NT2/D1 (cell line): ENCODE measurements at regions not wholly inside any gene's neighbourhood (a gene's known extent, or its start where the extent isn't known, plus 50 kb on each side); places are given as distances from the start of the nearest gene placed in this dataset.

Experiments used
- DNase-seq: peaks from one replicate; pipeline ENCODE4 v3.0.0-alpha.2; 2011; ENCODE audit warnings: low read depth, low spot score
- H3K27me3 ChIP-seq: 2 replicates; pipeline ENCODE4 v1.6.0; 2011; ENCODE audit warnings: mild to moderate bottlenecking; ENCODE audit not compliant: insufficient read length, insufficient read depth
- H3K36me3 ChIP-seq: 2 replicates; pipeline ENCODE4 v1.6.1; 2011; ENCODE audit warnings: mild to moderate bottlenecking, low read length, mixed read lengths; ENCODE audit not compliant: insufficient read depth, insufficient read length
- H3K4me1 ChIP-seq: 2 replicates; pipeline ENCODE4 v1.5.1; 2011; ENCODE audit not compliant: insufficient read depth, insufficient read length
- H3K4me3 ChIP-seq: 2 replicates; pipeline ENCODE4 v1.5.1; 2011; ENCODE audit warnings: low read depth; ENCODE audit not compliant: insufficient read length
- H3K9ac ChIP-seq: 2 replicates; pipeline ENCODE4 v1.6.0; 2011; ENCODE audit warnings: low read depth; ENCODE audit not compliant: insufficient read length
- H3K9me3 ChIP-seq: 2 replicates; pipeline ENCODE4 v1.5.1; 2011; ENCODE audit warnings: mild to moderate bottlenecking, low read length; ENCODE audit not compliant: insufficient read depth
- SUZ12 ChIP-seq: IDR thresholded peaks from 2 replicates; pipeline ENCODE4 v1.6.1; 2011; ENCODE audit not compliant: insufficient read length, insufficient read depth; ENCODE audit errors: extremely low read depth
- YY1 ChIP-seq: IDR thresholded peaks from 2 replicates; pipeline ENCODE4 v1.6.1; 2011; ENCODE audit not compliant: insufficient read length, insufficient read depth
- ZNF274 ChIP-seq: IDR thresholded peaks from 2 replicates; pipeline ENCODE4 v1.6.1; 2011; ENCODE audit warnings: mild to moderate bottlenecking, low read depth, low read length

DNA sequence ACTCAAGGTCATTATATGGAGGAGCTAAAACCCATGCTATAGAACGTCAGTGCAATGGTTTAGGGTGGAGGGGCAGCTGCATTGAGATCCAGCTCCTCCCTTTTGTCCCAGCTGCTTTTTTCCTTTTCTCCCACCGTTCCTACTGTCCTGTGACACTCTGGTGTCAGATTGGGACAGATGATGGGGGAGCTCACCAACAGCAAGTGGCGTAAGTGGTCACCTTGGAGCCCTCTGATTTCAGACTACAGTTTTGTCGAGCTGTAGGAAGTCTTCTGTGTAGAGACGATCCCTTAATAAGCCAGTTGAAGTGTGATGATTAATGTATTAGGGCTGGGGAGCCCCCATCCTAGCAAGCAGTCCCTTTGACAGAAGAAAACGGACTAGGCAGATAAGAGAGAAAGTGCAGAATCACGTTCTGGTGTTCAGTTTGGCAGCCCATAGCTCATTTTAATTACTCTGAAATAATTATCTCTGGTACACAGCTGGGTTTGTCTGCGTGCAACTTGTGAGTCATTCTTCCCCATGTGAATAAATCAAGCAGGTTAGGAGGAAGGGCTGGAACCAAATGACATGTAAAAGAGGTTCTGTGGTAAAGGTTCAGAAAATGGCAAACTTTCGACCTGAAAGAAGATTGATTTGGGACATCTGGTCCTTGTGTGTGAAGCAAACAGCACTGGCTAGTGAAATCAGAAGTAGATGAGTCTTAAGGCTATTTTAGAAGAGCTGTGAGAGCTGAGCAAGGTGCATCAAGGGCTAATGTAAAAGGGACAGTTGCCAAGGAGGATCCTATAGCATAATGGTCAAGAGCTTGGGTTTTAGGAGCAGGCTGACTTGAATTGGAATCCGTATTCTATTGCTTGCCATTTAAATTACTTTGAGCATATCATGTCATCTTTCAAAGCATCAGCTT, 241.4 kb downstream of the EDEM1 start:
- H3K9ac ChIP-seq: no peak overlapping the region
- H3K36me3 ChIP-seq: no peaks in the 10 kb centered on the region
- peaks cover 5% of the 10 kb centered on the region for H3K27me3 ChIP-seq
- no peak for TF ChIP-seq SUZ12
- no peak for TF ChIP-seq YY1
- no peak for TF ChIP-seq ZNF274
- DNase-seq: no peak
- no peaks in the 10 kb centered on the region for H3K9me3 ChIP-seq
- no peak overlapping the region for H3K4me3 ChIP-seq
- H3K4me1 ChIP-seq: no peaks in the 10 kb centered on the region

DNA sequence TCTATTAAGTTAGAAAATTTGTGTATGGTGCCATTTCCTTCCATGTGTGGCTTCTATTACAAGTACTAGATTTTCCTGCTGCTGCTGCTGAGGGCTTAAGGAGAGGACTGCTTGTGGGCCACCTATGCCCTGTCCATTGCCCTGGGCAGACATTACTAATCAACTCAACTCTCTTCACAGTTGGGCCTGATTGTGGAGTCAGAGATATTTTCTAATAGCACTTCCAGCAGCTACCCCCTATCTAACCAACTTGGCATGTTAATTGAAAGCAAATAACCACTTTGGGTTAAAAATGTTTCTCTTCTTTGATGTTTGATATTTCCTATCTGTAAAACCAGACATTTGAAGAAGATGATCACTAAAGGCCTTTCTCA, 242.0 kb downstream of the EDEM1 start:
- Histone ChIP-seq H3K36me3 (no peaks in the 10 kb centered on the region), H3K9ac (no peak overlapping the region)
- no peak for TF ChIP-seq ZNF274
- no peak for TF ChIP-seq SUZ12
- TF ChIP-seq YY1: no peak

DNA sequence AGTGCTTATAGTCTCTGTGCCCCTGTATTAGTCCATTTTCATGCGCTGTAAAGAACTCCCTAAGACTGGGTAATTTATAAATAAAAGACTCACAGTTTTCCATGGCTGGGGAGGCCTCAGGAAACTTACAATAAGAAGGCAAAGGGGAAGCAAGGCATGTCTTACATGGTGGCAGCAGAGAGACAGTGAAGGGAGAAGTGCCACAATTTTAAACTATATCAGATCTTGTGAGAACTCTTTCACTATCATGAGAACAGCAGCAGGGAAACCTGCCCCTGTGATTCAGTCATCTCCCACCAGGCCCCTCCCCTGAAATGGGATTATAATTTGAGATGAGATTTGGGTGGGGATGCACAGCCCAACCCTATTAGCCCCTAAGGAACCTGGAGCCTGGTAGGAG, 243.2 kb downstream of the EDEM1 start:
- no peak for DNase-seq
- H3K4me1 ChIP-seq: no peaks in the 10 kb centered on the region
- no peak for TF ChIP-seq ZNF274
- TF ChIP-seq SUZ12: no peak
- no peak for TF ChIP-seq YY1

More for the DNA sequence above, 242.0 kb downstream of the EDEM1 start:
- Histone ChIP-seq H3K4me3 (no peak overlapping the region), H3K27me3 (peaks cover 5% of the 10 kb centered on the region), H3K9me3 (no peaks in the 10 kb centered on the region), H3K4me1 (no peaks in the 10 kb centered on the region)
- no peak for DNase-seq

DNA sequence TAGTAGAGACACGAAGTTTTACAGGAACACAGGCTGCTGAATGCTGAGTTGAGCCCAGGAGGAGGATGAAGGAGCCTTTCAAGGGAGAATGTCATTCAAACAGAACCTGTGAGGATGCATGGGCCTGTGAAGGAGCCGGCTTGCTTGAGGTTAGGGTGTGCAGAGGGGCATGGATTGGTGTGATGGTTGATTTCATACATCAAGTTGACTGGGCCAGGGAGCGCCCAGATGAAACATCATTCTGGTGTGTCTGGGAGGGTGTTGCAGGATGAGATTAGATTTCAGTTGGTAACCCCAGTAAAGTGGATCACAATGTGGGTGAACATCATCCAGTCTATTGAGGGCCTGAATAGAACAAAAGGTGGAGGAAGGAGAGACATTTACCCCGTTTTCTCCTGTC, 243.6 kb downstream of the EDEM1 start:
- Histone ChIP-seq H3K36me3 (no peaks in the 10 kb centered on the region), H3K9me3 (no peaks in the 10 kb centered on the region), H3K4me3 (no peak overlapping the region), H3K27me3 (no peaks in the 10 kb centered on the region), H3K9ac (no peak overlapping the region), H3K4me1 (no peaks in the 10 kb centered on the region)
- no peak for DNase-seq
- no peak for TF ChIP-seq SUZ12
- TF ChIP-seq YY1: no peak
- TF ChIP-seq ZNF274: no peak

More for the DNA sequence above, 243.2 kb downstream of the EDEM1 start:
- Histone ChIP-seq H3K4me3 (no peak overlapping the region), H3K36me3 (no peaks in the 10 kb centered on the region), H3K27me3 (no peaks in the 10 kb centered on the region), H3K9me3 (no peaks in the 10 kb centered on the region), H3K9ac (no peak overlapping the region)

DNA sequence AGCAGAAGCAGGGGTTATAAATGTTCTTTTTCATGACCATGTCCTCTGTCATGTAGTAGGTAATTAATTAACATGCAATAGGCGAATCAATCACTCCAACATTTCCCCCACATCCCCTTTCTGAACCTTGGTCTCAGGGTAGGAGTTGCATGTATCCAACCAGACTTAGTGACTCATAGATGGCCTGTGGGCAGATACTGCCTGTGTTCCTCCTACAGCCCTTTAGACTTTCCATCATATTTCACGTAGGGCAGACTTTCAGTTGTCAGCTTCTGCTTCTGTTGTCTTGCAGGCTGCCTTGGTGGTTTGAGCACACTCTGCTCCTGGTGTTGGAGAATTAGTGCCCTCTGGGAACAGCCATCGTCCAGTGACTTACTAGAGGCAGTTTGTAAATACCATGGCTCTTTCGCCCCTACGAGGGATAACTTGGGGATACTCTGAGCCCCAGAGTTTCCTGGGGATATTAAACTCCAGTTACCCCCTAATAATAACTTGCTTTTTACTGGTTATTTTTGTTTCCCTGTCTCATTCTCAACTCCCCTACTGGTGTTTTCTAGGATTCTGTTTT, 244.4 kb downstream of the EDEM1 start:
- H3K9ac ChIP-seq: no peak overlapping the region
- no peak for DNase-seq
- H3K36me3 ChIP-seq: no peaks in the 10 kb centered on the region
- H3K9me3 ChIP-seq: no peaks in the 10 kb centered on the region
- no peaks in the 10 kb centered on the region for H3K4me1 ChIP-seq
- no peak overlapping the region for H3K4me3 ChIP-seq
- H3K27me3 ChIP-seq: no peaks in the 10 kb centered on the region
- TF ChIP-seq ZNF274: no peak
- no peak for TF ChIP-seq YY1
- no peak for TF ChIP-seq SUZ12

DNA sequence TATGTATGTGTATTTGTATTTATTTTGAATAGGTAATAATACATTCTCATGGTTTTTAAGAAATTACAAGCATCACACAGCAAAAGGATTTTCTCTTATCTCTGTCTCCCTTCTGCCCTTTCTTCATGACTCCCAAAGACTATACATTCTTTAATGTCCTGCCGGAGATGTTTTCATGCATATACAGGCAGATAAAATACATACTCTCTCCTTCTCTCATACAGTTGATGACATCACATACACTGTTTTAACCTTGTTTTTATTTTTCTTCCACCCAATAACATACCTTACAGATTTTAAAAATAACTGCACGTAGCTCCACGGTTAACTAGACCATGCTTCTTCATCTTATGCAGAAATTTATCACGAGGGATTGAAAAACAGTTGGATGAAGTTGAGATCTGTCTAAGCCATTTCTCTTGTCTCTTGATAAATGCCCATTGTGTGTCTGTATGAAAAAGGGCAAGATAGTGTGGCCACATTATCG, 249.8 kb downstream of the EDEM1 start:
- Histone ChIP-seq H3K4me1 (no peaks in the 10 kb centered on the region), H3K36me3 (no peaks in the 10 kb centered on the region), H3K9ac (no peak overlapping the region), H3K27me3 (no peaks in the 10 kb centered on the region), H3K9me3 (no peaks in the 10 kb centered on the region), H3K4me3 (no peak overlapping the region)
- TF ChIP-seq YY1: no peak
- no peak for TF ChIP-seq ZNF274
- TF ChIP-seq SUZ12: no peak
- no peak for DNase-seq

DNA sequence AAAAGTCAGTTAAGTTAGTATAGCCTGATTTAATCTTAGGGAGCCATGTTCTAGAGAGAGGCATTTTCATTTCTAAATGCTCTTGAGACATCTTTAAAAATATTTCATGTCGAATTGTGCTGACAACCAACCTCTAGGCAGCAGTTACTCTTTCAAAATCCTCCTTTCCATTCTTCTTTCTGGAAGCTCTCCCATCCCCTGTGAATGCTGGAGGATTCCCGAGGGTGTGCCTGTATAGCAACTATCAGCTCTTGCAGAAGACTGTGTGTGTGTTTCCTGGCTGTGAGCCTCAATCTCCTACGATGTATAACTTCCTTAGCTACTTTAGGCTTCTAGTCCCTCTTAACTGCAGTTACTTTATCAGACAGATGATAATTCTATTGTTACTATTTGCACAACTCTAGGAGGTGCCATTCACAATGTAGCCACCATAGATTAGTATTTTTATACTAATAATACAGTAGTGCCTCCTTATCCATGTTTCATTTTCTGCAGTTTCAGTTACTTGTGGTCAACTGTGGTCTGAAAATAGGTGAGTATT, 250.3 kb downstream of the EDEM1 start:
- no peak for DNase-seq
- H3K36me3 ChIP-seq: no peaks in the 10 kb centered on the region
- H3K27me3 ChIP-seq: no peaks in the 10 kb centered on the region
- no peak overlapping the region for H3K9ac ChIP-seq
- H3K4me1 ChIP-seq: no peaks in the 10 kb centered on the region
- H3K9me3 ChIP-seq: no peaks in the 10 kb centered on the region
- TF ChIP-seq ZNF274 (no peak), SUZ12 (no peak), YY1 (no peak)
- H3K4me3 ChIP-seq: no peak overlapping the region
